ENCODE measurements at regions not wholly inside any gene's neighbourhood (a gene's known extent, or its start where the extent isn't known, plus 50 kb on each side); places are given as distances from the start of the nearest gene placed in this dataset.
"Not testable (repeated sequence)": the region's sequence is repeated elsewhere in the genome, so short reads cannot be mapped to it uniquely, and the experiment has no call there.

GRCh38 chr7:55303220-55303619, 61.9 kb upstream of the LANCL2 start:
- DNase-seq (ENCODE audit: low read depth in 2 of 2, low spot score in 1 of 2): no peak

GRCh38 chr7:55304018-55304762, 60.9 kb upstream of the LANCL2 start:
- DNase-seq (ENCODE audit: low read depth in 2 of 2, low spot score in 1 of 2): no peak

- DNase-seq (ENCODE audit: low read depth in 2 of 2, low spot score in 1 of 2): no peak
Measured at GRCh38 chr7:55305135-55305534, 60.0 kb upstream of the LANCL2 start.

GRCh38 chr7:55306331-55306730, 58.8 kb upstream of the LANCL2 start:
- no peak for DNase-seq (ENCODE audit: low read depth in 2 of 2, low spot score in 1 of 2)

- DNase-seq (ENCODE audit: low read depth in 2 of 2, low spot score in 1 of 2): no peak
Measured at GRCh38 chr7:55307123-55307916, 57.8 kb upstream of the LANCL2 start.

GRCh38 chr7:55308186-55308929, 56.8 kb upstream of the LANCL2 start:
- DNase-seq (ENCODE audit: low read depth in 2 of 2, low spot score in 1 of 2): no peak

- DNase-seq (ENCODE audit: low read depth in 2 of 2, low spot score in 1 of 2): peak; percentile 5 to 52
Measured at GRCh38 chr7:55309040-55309991, 55.8 kb upstream of the LANCL2 start.

GRCh38 chr7:55310287-55311025, 54.7 kb upstream of the LANCL2 start:
- DNase-seq (ENCODE audit: low read depth in 2 of 2, low spot score in 1 of 2): no peak

- not testable (repeated sequence) for DNase-seq (ENCODE audit: low read depth in 2 of 2, low spot score in 1 of 2)
Measured at GRCh38 chr7:55311892-55312291, 53.2 kb upstream of the LANCL2 start.

- not testable (repeated sequence) for DNase-seq (ENCODE audit: low read depth in 2 of 2, low spot score in 1 of 2)
Measured at GRCh38 chr7:55313671-55314070, 51.5 kb upstream of the LANCL2 start.

- no peak for DNase-seq (ENCODE audit: low read depth in 2 of 2, low spot score in 1 of 2)
Measured at GRCh38 chr7:55314967-55315366, 50.2 kb upstream of the LANCL2 start.

All from stimulated activated CD8-positive, alpha-beta memory T cell treated with anti-CD3 and anti-CD28 coated beads, Interleukin-4, amount 100 ng/mL, for 4 hours (primary cell).